ENCODE measurements at regions not wholly inside any gene's neighbourhood (a gene's known extent, or its start where the extent isn't known, plus 50 kb on each side); places are given as distances from the start of the nearest gene placed in this dataset.

DNA sequence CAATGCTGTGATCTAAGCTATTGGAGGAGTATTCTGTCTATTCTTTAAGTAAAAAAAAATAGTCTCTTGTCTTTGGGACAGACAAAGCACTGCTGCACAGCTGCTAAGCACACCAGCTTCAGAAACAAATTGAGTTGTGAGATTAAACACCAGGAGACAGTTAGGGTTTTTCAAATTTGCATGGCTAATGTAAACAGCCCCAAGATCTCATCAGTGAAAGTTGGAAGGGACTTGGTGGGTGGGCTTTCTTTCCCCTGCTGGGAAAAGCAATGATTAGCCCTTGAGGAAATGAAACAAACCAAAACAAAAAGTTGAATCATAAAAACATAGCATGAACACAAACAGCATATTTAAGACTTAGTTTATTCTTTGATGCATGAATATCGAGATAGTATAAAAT is 143.6 kb upstream of the SLITRK1 start:
- in situ Hi-C loops (cut with MboI): no loop called here
- Histone ChIP-seq H3K9ac (no peak overlapping the region), H4K20me1 (ENCODE audit: insufficient read depth) (no peaks in the 10 kb centered on the region), H3K27ac (no peak overlapping the region), H3K27me3 (replicated peaks; ENCODE audit: insufficient read depth) (no peaks in the 10 kb centered on the region), H3K9me3 (ENCODE audit: low read depth) (peaks cover 5% of the 10 kb centered on the region), H3K4me2 (ENCODE audit: unreplicated experiment) (no peak overlapping the region), H3K36me3 (ENCODE audit: low read depth) (no peaks in the 10 kb centered on the region), H3F3A (ENCODE audit: insufficient read depth) (no peaks in the 10 kb centered on the region), H3K4me3 (no peak overlapping the region), H3K79me2 (ENCODE audit: insufficient read depth) (no peaks in the 10 kb centered on the region), H2AFZ (no peak overlapping the region), H3K9me2 (ENCODE audit: insufficient read depth) (no peaks in the 10 kb centered on the region), H3K4me1 (ENCODE audit: insufficient read depth) (no peaks in the 10 kb centered on the region)
- DNase-seq: no peak
- WGBS, 2 experiments (ENCODE audit: low coverage in 1 of 2, low lambda C conversion rate in 2 of 2, missing lambda C conversion rate in 2 of 2): 5 to 23% methylated on average over 1 of the region's 1 CpG
- TF ChIP-seq EZH2 (IDR thresholded peaks at IDR 0.05; ENCODE audit: insufficient read depth, poor library complexity, severe bottlenecking) (no peak), EZH2phosphoT487 (IDR thresholded peaks at IDR 0.05; ENCODE audit: insufficient read depth, low read depth) (no peak)

DNA sequence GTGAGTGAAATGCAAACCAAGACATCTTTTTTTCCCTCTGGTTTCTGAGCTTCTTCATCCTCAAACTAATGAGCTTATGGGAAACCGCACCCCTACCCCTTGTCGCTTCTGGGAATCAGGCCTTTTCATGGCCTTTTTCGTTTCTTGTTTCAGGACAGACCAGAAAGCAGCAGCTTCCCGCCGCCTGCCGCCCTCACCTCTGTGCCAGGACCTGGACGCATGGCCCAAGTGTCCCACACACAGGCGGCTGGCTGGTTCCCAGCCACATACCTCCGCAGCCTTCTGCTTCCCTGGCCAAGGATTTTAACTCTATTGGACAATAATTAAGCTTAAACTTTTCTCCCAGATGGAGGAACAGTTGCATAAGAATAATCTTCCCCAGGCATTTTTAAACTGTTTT is 114.1 kb upstream of the SLITRK1 start:
- WGBS, 2 experiments (ENCODE audit: low coverage in 1 of 2, low lambda C conversion rate in 2 of 2, missing lambda C conversion rate in 2 of 2): 49 to 53% methylated on average over 9 of the region's 9 CpGs
- H2AFZ ChIP-seq: no peak overlapping the region
- TF ChIP-seq EZH2phosphoT487 (IDR thresholded peaks at IDR 0.05; ENCODE audit: insufficient read depth, low read depth) (no peak), EZH2 (IDR thresholded peaks at IDR 0.05; ENCODE audit: insufficient read depth, poor library complexity, severe bottlenecking) (no peak)

DNA sequence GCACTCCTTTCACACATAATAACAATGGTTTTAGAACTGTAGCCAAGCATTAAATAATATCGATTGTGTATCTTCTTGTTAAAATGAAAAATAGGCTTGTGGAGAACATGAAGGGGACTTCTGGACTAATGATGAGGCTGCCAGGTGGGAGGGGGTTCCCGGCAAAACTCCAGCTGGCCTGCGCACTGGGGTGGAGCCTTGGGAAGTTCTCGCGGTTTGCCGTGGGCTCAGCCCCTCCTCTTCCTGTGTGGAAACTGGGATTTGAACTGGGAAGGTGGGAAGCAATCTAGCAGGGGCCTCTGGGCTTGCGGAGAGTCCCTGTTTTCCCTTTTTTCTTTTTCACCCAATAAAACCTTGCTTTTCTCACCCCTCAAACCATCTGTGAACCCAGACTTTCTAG is 113.7 kb upstream of the SLITRK1 start:
- H3K27me3 ChIP-seq (replicated peaks; ENCODE audit: insufficient read depth): no peaks in the 10 kb centered on the region
- DNase-seq: no peak
- H3K9me3 ChIP-seq (ENCODE audit: low read depth): no peaks in the 10 kb centered on the region
- TF ChIP-seq EZH2phosphoT487 (IDR thresholded peaks at IDR 0.05; ENCODE audit: insufficient read depth, low read depth) (no peak), EZH2 (IDR thresholded peaks at IDR 0.05; ENCODE audit: insufficient read depth, poor library complexity, severe bottlenecking) (no peak)
- H3K9ac ChIP-seq: no peak overlapping the region
- no peaks in the 10 kb centered on the region for H3K4me1 ChIP-seq (ENCODE audit: insufficient read depth)
- no peaks in the 10 kb centered on the region for H3K79me2 ChIP-seq (ENCODE audit: insufficient read depth)
- no peak overlapping the region for H3K27ac ChIP-seq
- H3K9me2 ChIP-seq (ENCODE audit: insufficient read depth): peaks cover 4% of the 10 kb centered on the region; the same call in 1 of the 2 replicates
- no peaks in the 10 kb centered on the region for H3K36me3 ChIP-seq (ENCODE audit: low read depth)
- H2AFZ ChIP-seq: no peak overlapping the region
- H3K4me2 ChIP-seq (ENCODE audit: unreplicated experiment): no peak overlapping the region
- H3F3A ChIP-seq (ENCODE audit: insufficient read depth): no peaks in the 10 kb centered on the region
- in situ Hi-C loops (cut with MboI): no loop called here
- no peaks in the 10 kb centered on the region for H4K20me1 ChIP-seq (ENCODE audit: insufficient read depth)
- H3K4me3 ChIP-seq: no peak overlapping the region
- WGBS, 2 experiments (ENCODE audit: low coverage in 1 of 2, low lambda C conversion rate in 2 of 2, missing lambda C conversion rate in 2 of 2): 73 to 80% methylated on average over 6 to 7 of the region's 7 CpGs

More for the DNA sequence above, 114.1 kb upstream of the SLITRK1 start:
- no peaks in the 10 kb centered on the region for H3F3A ChIP-seq (ENCODE audit: insufficient read depth)
- H3K27me3 ChIP-seq (replicated peaks; ENCODE audit: insufficient read depth): no peaks in the 10 kb centered on the region
- peaks cover 4% of the 10 kb centered on the region; the same call in 1 of the 2 replicates for H3K9me2 ChIP-seq (ENCODE audit: insufficient read depth)
- in situ Hi-C loops (cut with MboI): no loop called here
- H3K27ac ChIP-seq: no peak overlapping the region
- no peaks in the 10 kb centered on the region for H3K4me1 ChIP-seq (ENCODE audit: insufficient read depth)
- H3K9ac ChIP-seq: no peak overlapping the region
- no peak for DNase-seq
- no peaks in the 10 kb centered on the region for H3K9me3 ChIP-seq (ENCODE audit: low read depth)
- no peaks in the 10 kb centered on the region for H4K20me1 ChIP-seq (ENCODE audit: insufficient read depth)
- no peaks in the 10 kb centered on the region for H3K79me2 ChIP-seq (ENCODE audit: insufficient read depth)
- no peak overlapping the region for H3K4me2 ChIP-seq (ENCODE audit: unreplicated experiment)
- no peak overlapping the region for H3K4me3 ChIP-seq
- H3K36me3 ChIP-seq (ENCODE audit: low read depth): no peaks in the 10 kb centered on the region

DNA sequence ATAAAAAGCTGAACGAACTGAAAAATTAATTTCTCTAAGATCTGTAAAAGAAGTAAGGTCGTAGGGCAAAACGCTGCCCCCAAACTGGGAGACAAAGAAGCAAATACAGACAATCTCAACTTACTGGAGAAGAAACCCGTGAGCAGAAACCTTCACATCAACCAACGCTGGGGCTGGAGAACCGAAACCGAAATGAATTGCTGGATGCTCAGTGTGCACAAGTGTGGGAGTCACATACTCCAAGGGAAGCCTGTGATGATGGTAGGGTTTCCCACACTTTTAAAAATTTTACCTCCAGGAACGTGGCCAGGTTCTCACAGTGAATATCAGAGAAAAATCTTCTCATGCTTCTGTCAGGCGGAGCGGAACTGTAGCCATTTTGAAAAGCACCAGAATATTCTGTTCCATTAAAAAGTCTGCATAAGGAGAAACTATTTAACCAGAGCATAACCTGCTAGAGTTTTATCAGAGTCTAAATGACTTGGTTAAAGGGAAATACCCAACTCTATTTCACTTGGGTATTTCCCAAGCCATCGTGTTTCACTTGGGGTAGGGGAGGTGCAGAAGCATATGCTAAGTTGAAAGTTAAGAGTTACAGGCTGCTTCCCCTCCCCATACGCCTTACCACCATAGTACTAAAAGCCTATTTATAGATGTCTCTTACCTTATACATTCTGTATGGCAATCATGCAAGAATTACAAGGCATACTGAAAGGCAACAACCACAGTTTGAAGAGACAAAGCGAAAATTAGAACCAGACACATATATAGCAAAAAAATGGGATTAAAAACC is 110.5 kb upstream of the SLITRK1 start:
- H3K27me3 ChIP-seq (replicated peaks; ENCODE audit: insufficient read depth): no peaks in the 10 kb centered on the region
- 28% methylated on average over 13 of the region's 13 CpGs for WGBS, 2 experiments (ENCODE audit: low coverage in 1 of 2, low lambda C conversion rate in 2 of 2, missing lambda C conversion rate in 2 of 2)
- H3K4me1 ChIP-seq (ENCODE audit: insufficient read depth): no peaks in the 10 kb centered on the region
- no peaks in the 10 kb centered on the region for H3K79me2 ChIP-seq (ENCODE audit: insufficient read depth)
- H3K4me3 ChIP-seq: no peak overlapping the region
- H3F3A ChIP-seq (ENCODE audit: insufficient read depth): no peaks in the 10 kb centered on the region
- in situ Hi-C loops (cut with MboI): no loop called here
- no peaks in the 10 kb centered on the region for H3K36me3 ChIP-seq (ENCODE audit: low read depth)
- DNase-seq: no peak
- no peaks in the 10 kb centered on the region for H3K9me3 ChIP-seq (ENCODE audit: low read depth)
- TF ChIP-seq EZH2phosphoT487 (IDR thresholded peaks at IDR 0.05; ENCODE audit: insufficient read depth, low read depth) (no peak), EZH2 (IDR thresholded peaks at IDR 0.05; ENCODE audit: insufficient read depth, poor library complexity, severe bottlenecking) (no peak)
- no peak overlapping the region for H2AFZ ChIP-seq
- H3K27ac ChIP-seq: no peak overlapping the region
- H3K9me2 ChIP-seq (ENCODE audit: insufficient read depth): peaks cover 4% of the 10 kb centered on the region; the same call in 1 of the 2 replicates
- H4K20me1 ChIP-seq (ENCODE audit: insufficient read depth): no peaks in the 10 kb centered on the region
- H3K9ac ChIP-seq: no peak overlapping the region
- no peak overlapping the region for H3K4me2 ChIP-seq (ENCODE audit: unreplicated experiment)
